AG04449 (cell line): ENCODE measurements at regions not wholly inside any gene's neighbourhood (a gene's known extent, or its start where the extent isn't known, plus 50 kb on each side); places are given as distances from the start of the nearest gene placed in this dataset.

ENCODE experiments used
- CTCF ChIA-PET: fragments of 350-600 bp; formaldehyde crosslinking; extraction: SDS; loops from one replicate; lab custom pipeline; 2021; ENCODE audit warnings: antibody characterized with exemption; lab: Yijun Ruan, JAX
- POLR2A ChIA-PET: fragments of 400-600, 350-600 bp; formaldehyde crosslinking; extraction: SDS; loops from one replicate; lab custom pipeline; 2020; ENCODE audit warnings: antibody characterized with exemption, inconsistent platforms; lab: Yijun Ruan, JAX
- DNase-seq: peaks from one replicate; pipeline ENCODE4 v3.0.0-alpha.2; 2010; ENCODE audit warnings: low read depth, low spot score
- H3K4me3 ChIP-seq: 2 replicates; pipeline ENCODE4 v1.5.1; 2011; ENCODE audit warnings: low read depth, mild to moderate bottlenecking, control low read depth, low read length
- CTCF ChIP-seq: IDR thresholded peaks from one replicate; pipeline ENCODE4 v1.5.1; 2011; ENCODE audit warnings: mild to moderate bottlenecking, moderate library complexity, low read length, control low read depth, inconsistent platforms; ENCODE audit not compliant: insufficient read depth; ENCODE audit errors: missing control alignments

DNA sequence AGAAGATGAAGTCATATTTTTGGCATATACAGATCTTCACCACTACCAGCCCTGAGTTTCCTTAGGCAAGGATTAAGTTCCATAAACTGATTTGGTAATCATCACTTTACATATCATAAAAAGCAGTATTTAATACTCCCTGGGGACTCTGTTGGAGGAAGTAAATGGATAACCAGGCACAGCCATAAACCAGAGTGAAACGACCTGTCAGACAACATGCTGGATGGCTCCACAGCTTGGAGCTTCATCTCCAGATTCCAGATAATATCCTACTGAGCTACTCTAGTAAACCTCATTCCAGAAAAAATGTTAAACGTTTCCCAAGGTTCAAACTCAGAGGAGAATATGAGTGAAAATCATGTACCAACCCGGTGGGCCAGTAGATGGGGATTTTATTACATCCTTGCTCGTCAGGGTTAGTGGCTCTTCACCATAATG is 109.2 kb downstream of the BASP1 start:
- DNase-seq = no peak
- no peak overlapping the region for H3K4me3 ChIP-seq
- POLR2A ChIA-PET = no interaction called here
- no peak for TF ChIP-seq CTCF
- CTCF ChIA-PET = no interaction called here

DNA sequence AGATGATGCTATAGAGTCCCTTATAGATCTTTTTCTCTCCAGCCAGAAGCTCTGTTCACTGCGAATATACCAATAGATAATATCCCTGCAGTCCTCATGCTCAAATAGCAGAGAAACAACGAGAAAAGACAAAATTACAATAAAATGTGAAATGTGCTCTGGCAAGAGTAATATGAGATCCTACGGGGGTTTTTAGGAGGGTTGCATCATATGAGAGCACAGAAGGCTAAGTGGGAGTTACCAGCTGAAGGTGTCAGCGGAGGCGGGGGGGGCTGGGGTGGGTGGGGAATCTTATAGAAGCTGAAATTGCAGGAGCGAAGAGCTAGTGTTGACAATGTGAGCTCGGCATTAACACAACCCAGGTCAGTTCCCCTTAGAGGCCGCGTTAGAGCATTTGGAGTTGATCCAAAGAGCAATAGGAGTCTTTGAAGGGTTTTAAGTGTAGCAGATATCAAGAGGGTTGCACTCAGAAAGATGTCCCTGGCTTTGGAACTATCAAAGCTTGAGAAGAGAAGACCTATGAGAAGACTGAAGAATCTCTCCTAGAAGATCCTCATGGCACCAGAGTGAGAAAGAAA is 109.7 kb downstream of the BASP1 start:
- TF ChIP-seq CTCF = no peak
- ChIA-PET CTCF (no interaction called here), POLR2A (no interaction called here)
- no peak overlapping the region for H3K4me3 ChIP-seq
- DNase-seq = no peak

GRCh38 chr5:17329571-17329970 is 112.1 kb downstream of the BASP1 start:
- H3K4me3 ChIP-seq = no peak overlapping the region
- no peak for TF ChIP-seq CTCF
- DNase-seq = no peak
- ChIA-PET CTCF (no interaction called here), POLR2A (no interaction called here)

GRCh38 chr5:17330386-17330785 is 113.0 kb downstream of the BASP1 start:
- POLR2A ChIA-PET = no interaction called here
- no peak for DNase-seq
- CTCF ChIA-PET = no interaction called here
- TF ChIP-seq CTCF = no peak
- H3K4me3 ChIP-seq = no peak overlapping the region

DNA sequence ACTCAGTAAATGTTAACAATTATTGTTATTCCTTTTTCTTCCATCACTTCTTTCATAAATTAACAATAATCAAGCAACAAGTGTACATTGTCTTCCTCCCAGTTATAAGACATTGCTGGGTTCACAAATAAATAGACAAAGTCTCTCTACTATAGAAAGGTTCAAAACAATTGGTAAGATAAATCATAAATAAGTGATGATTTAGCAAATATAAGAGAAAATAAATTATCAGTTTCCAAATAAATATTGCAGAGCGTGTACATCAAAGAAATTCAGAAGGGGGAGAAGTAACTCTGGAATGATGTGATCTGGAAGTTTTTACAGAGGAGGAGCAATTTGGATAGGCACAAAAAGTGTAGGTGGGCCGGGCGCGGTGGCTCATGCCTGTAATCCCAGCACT is 114.2 kb downstream of the BASP1 start:
- POLR2A ChIA-PET = no interaction called here
- CTCF ChIA-PET = no interaction called here
- TF ChIP-seq CTCF = no peak
- no peak for DNase-seq
- H3K4me3 ChIP-seq = no peak overlapping the region

- no peak for DNase-seq
- CTCF ChIA-PET = no interaction called here
- POLR2A ChIA-PET = no interaction called here
- no peak for TF ChIP-seq CTCF
- H3K4me3 ChIP-seq = no peak overlapping the region
Observed at GRCh38 chr5:17333755-17334154, 116.3 kb downstream of the BASP1 start.
